DOHH2 (cell line): ENCODE measurements at regions not wholly inside any gene's neighbourhood (a gene's known extent, or its start where the extent isn't known, plus 50 kb on each side); places are given as distances from the start of the nearest gene placed in this dataset.

Experiments used
- H3F3A ChIP-seq: fragments of 200-600 bp; sonication (generic), shearing (Covaris generic); 2 replicates; pipeline ENCODE4 v1.6.0; 2016; ENCODE audit warnings: antibody characterized with exemption, mild to moderate bottlenecking; ENCODE audit not compliant: control insufficient read depth, insufficient read depth
- H3K27ac ChIP-seq: fragments of 200-600 bp; sonication (generic); 2 replicates; pipeline ENCODE4 v1.5.1; 2014; ENCODE audit warnings: low read depth, mild to moderate bottlenecking, low read length, moderate library complexity
- H3K27me3 ChIP-seq: fragments of 200-600 bp; sonication (generic); 2 replicates; pipeline ENCODE4 v1.6.1; 2014; ENCODE audit warnings: mild to moderate bottlenecking, low read length, mixed read lengths; ENCODE audit not compliant: control insufficient read depth
- H3K36me3 ChIP-seq: fragments of 200-600 bp; sonication (generic); 2 replicates; pipeline ENCODE4 v1.6.1; 2014; ENCODE audit warnings: mild to moderate bottlenecking, low read length, moderate library complexity, mixed read lengths; ENCODE audit not compliant: control insufficient read depth
- H3K4me1 ChIP-seq: fragments of 200-600 bp; sonication (generic); 2 replicates; pipeline ENCODE4 v1.6.1; 2014; ENCODE audit warnings: mild to moderate bottlenecking, low read length, mixed read lengths; ENCODE audit not compliant: control insufficient read depth
- H3K4me2 ChIP-seq: fragments of 200-600 bp; sonication (generic); 2 replicates; pipeline ENCODE4 v1.6.0; 2014; ENCODE audit warnings: mild to moderate bottlenecking, low read length, moderate library complexity
- H3K4me3 ChIP-seq: fragments of 200-600 bp; sonication (generic); 2 replicates; pipeline ENCODE4 v1.5.1; 2014; ENCODE audit warnings: mild to moderate bottlenecking, low read length, mixed read lengths
- H3K79me2 ChIP-seq: fragments of 200-600 bp; sonication (generic); 2 replicates; pipeline ENCODE4 v1.6.1; 2014; ENCODE audit warnings: mild to moderate bottlenecking, low read length, mixed read lengths; ENCODE audit not compliant: control insufficient read depth
- H3K9me2 ChIP-seq: fragments of 200-600 bp; sonication (generic); replicated peaks from 2 replicates; pipeline ENCODE4 v1.6.1; 2014; ENCODE audit warnings: mild to moderate bottlenecking, low read length, mixed read lengths; ENCODE audit not compliant: control insufficient read depth
- H3K9me3 ChIP-seq: fragments of 200-600 bp; sonication (generic); 2 replicates; pipeline ENCODE4 v1.6.1; 2014; ENCODE audit warnings: antibody characterized with exemption, low read length, mixed read lengths; ENCODE audit not compliant: control insufficient read depth, insufficient read depth
- H4K20me1 ChIP-seq: fragments of 200-600 bp; sonication (generic); 2 replicates; pipeline ENCODE4 v1.6.0; 2014; ENCODE audit warnings: low read depth, mild to moderate bottlenecking, antibody characterized with exemption, low read length, moderate library complexity; ENCODE audit not compliant: control insufficient read depth, insufficient read depth
- CTCF ChIP-seq: fragments of 200-600 bp; sonication (generic); IDR thresholded peaks from one replicate; pipeline ENCODE4 v1.5.1; 2014; ENCODE audit warnings: antibody characterized with exemption, mild to moderate bottlenecking, low read depth, low read length; ENCODE audit not compliant: poor library complexity, severe bottlenecking
- EZH2phosphoT487 ChIP-seq: fragments of 200-600 bp; sonication (generic); IDR thresholded peaks from 2 replicates; pipeline ENCODE4 v1.6.1; 2017; ENCODE audit warnings: borderline replicate concordance, mild to moderate bottlenecking, antibody characterized with exemption, low read length, moderate library complexity, mixed read lengths

- Histone ChIP-seq H3F3A (no peaks in the 10 kb centered on the region), H3K79me2 (no peaks in the 10 kb centered on the region), H3K36me3 (no peaks in the 10 kb centered on the region), H3K9me2 (no peaks in the 10 kb centered on the region), H3K4me2 (no peak overlapping the region), H3K9me3 (no peaks in the 10 kb centered on the region), H3K27ac (no peak overlapping the region), H3K27me3 (no peaks in the 10 kb centered on the region), H3K4me3 (no peak overlapping the region), H4K20me1 (no peaks in the 10 kb centered on the region), H3K4me1 (no peaks in the 10 kb centered on the region)
- TF ChIP-seq CTCF (no peak), EZH2phosphoT487 (no peak)
Measured at GRCh38 chr2:120927265-120927628, 191.6 kb downstream of the GLI2 start.

- Histone ChIP-seq H3K4me2 (no peak overlapping the region), H4K20me1 (no peaks in the 10 kb centered on the region), H3K79me2 (no peaks in the 10 kb centered on the region), H3K36me3 (no peaks in the 10 kb centered on the region), H3K4me1 (no peaks in the 10 kb centered on the region), H3K4me3 (no peak overlapping the region), H3F3A (no peaks in the 10 kb centered on the region), H3K27me3 (no peaks in the 10 kb centered on the region), H3K9me2 (no peaks in the 10 kb centered on the region), H3K9me3 (no peaks in the 10 kb centered on the region), H3K27ac (no peak overlapping the region)
- TF ChIP-seq CTCF (no peak), EZH2phosphoT487 (no peak)
Measured at GRCh38 chr2:120929829-120930228, 194.2 kb downstream of the GLI2 start.

- no peak overlapping the region for H3K4me2 ChIP-seq
- no peaks in the 10 kb centered on the region for H3K27me3 ChIP-seq
- H3F3A ChIP-seq: no peaks in the 10 kb centered on the region
- H3K79me2 ChIP-seq: no peaks in the 10 kb centered on the region
- H4K20me1 ChIP-seq: no peaks in the 10 kb centered on the region
- no peaks in the 10 kb centered on the region for H3K9me2 ChIP-seq
- TF ChIP-seq CTCF: no peak
- no peak overlapping the region for H3K27ac ChIP-seq
- no peak overlapping the region for H3K4me3 ChIP-seq
- no peaks in the 10 kb centered on the region for H3K36me3 ChIP-seq
- no peaks in the 10 kb centered on the region for H3K4me1 ChIP-seq
- H3K9me3 ChIP-seq: no peaks in the 10 kb centered on the region
Measured at GRCh38 chr2:120930236-120930635, 194.6 kb downstream of the GLI2 start.

- Histone ChIP-seq H3K9me3 (no peaks in the 10 kb centered on the region), H3K9me2 (no peaks in the 10 kb centered on the region), H3K36me3 (no peaks in the 10 kb centered on the region), H3K27me3 (no peaks in the 10 kb centered on the region), H3K4me1 (no peaks in the 10 kb centered on the region), H3K79me2 (no peaks in the 10 kb centered on the region), H4K20me1 (no peaks in the 10 kb centered on the region), H3K4me3 (no peak overlapping the region), H3K4me2 (no peak overlapping the region), H3K27ac (no peak overlapping the region), H3F3A (no peaks in the 10 kb centered on the region)
- no peak for TF ChIP-seq EZH2phosphoT487
- TF ChIP-seq CTCF: no peak
Measured at GRCh38 chr2:120930864-120931263, 195.2 kb downstream of the GLI2 start.
